ENCODE measurements at regions not wholly inside any gene's neighbourhood (a gene's known extent, or its start where the extent isn't known, plus 50 kb on each side); places are given as distances from the start of the nearest gene placed in this dataset.

- no peak for ATAC-seq
- no peak for DNase-seq (ENCODE audit: low spot score in 2 of 2)
- Mint-ChIP-seq H3K9me3 (no peaks in the 10 kb centered on the region), H3K27ac (no peak overlapping the region), H3K36me3 (no peaks in the 10 kb centered on the region)
Observed at GRCh38 chr10:28800144-28800543, 122.8 kb downstream of the BAMBI start.

GRCh38 chr10:28801247-28801646 lies 123.9 kb downstream of the BAMBI start:
- DNase-seq (ENCODE audit: low spot score in 2 of 2) (no peak), ATAC-seq (no peak)
- Mint-ChIP-seq H3K27ac (no peak overlapping the region), H3K9me3 (no peaks in the 10 kb centered on the region), H3K36me3 (no peaks in the 10 kb centered on the region)

- no peak overlapping the region for H3K27ac Mint-ChIP-seq
- ATAC-seq = no peak
- H3K9me3 Mint-ChIP-seq = no peaks in the 10 kb centered on the region
- H3K36me3 Mint-ChIP-seq = no peaks in the 10 kb centered on the region
- no peak for DNase-seq (ENCODE audit: low spot score in 2 of 2)
Observed at GRCh38 chr10:28801869-28802268, 124.5 kb downstream of the BAMBI start.

- no peak for DNase-seq (ENCODE audit: low spot score in 2 of 2)
- no peak overlapping the region for H3K27ac Mint-ChIP-seq
- no peak for ATAC-seq
- H3K36me3 Mint-ChIP-seq = no peaks in the 10 kb centered on the region
- no peaks in the 10 kb centered on the region for H3K9me3 Mint-ChIP-seq
Observed at GRCh38 chr10:28805390-28805789, 128.1 kb downstream of the BAMBI start.

- H3K27ac Mint-ChIP-seq = no peak overlapping the region
- DNase-seq (ENCODE audit: low spot score in 2 of 2) = no peak
- no peak for ATAC-seq
- H3K36me3 Mint-ChIP-seq = no peaks in the 10 kb centered on the region
- H3K9me3 Mint-ChIP-seq = no peaks in the 10 kb centered on the region
Observed at GRCh38 chr10:28806488-28806941, 129.2 kb downstream of the BAMBI start.

- DNase-seq (ENCODE audit: low spot score in 2 of 2) (no peak), ATAC-seq (no peak)
- no peak overlapping the region for H3K27ac Mint-ChIP-seq
- no peaks in the 10 kb centered on the region for H3K36me3 Mint-ChIP-seq
- no peaks in the 10 kb centered on the region for H3K9me3 Mint-ChIP-seq
Observed at GRCh38 chr10:28806951-28807759, 129.8 kb downstream of the BAMBI start.

- ATAC-seq (no peak), DNase-seq (ENCODE audit: low spot score in 2 of 2) (no peak)
- no peaks in the 10 kb centered on the region for H3K9me3 Mint-ChIP-seq
- no peaks in the 10 kb centered on the region for H3K36me3 Mint-ChIP-seq
- no peak overlapping the region for H3K27ac Mint-ChIP-seq
Observed at GRCh38 chr10:28807760-28808613, 130.7 kb downstream of the BAMBI start.

- H3K36me3 Mint-ChIP-seq = no peaks in the 10 kb centered on the region
- no peak for ATAC-seq
- no peak overlapping the region for H3K27ac Mint-ChIP-seq
- no peak for DNase-seq (ENCODE audit: low spot score in 2 of 2)
- no peaks in the 10 kb centered on the region for H3K9me3 Mint-ChIP-seq
Observed at GRCh38 chr10:28808693-28809092, 131.4 kb downstream of the BAMBI start.

GRCh38 chr10:28810057-28810870 lies 132.9 kb downstream of the BAMBI start:
- no peak overlapping the region for H3K27ac Mint-ChIP-seq
- no peaks in the 10 kb centered on the region for H3K9me3 Mint-ChIP-seq
- no peaks in the 10 kb centered on the region for H3K36me3 Mint-ChIP-seq
- ATAC-seq (no peak), DNase-seq (ENCODE audit: low spot score in 2 of 2) (no peak)

- Mint-ChIP-seq H3K36me3 (no peaks in the 10 kb centered on the region), H3K9me3 (no peaks in the 10 kb centered on the region), H3K27ac (no peak overlapping the region)
- no peak for DNase-seq (ENCODE audit: low spot score in 2 of 2)
- ATAC-seq = no peak
Observed at GRCh38 chr10:28811639-28812349, 134.5 kb downstream of the BAMBI start.

GRCh38 chr10:28812384-28813372 lies 135.4 kb downstream of the BAMBI start:
- H3K27ac Mint-ChIP-seq = peak overlapping the region in 1 of 2 donors; percentile 50
- no peaks in the 10 kb centered on the region for H3K9me3 Mint-ChIP-seq
- DNase-seq (ENCODE audit: low spot score in 2 of 2) = no peak
- ATAC-seq = no peak
- H3K36me3 Mint-ChIP-seq = no peaks in the 10 kb centered on the region

- Mint-ChIP-seq H3K27ac (no peak overlapping the region), H3K9me3 (no peaks in the 10 kb centered on the region)
- no peak for ATAC-seq
Observed at GRCh38 chr10:28815681-28816080, 138.4 kb downstream of the BAMBI start.

GRCh38 chr10:28822719-28823464 lies 145.6 kb downstream of the BAMBI start:
- DNase-seq (ENCODE audit: low spot score in 2 of 2) (no peak), ATAC-seq (no peak)
- no peaks in the 10 kb centered on the region for H3K36me3 Mint-ChIP-seq
- no peak overlapping the region for H3K27ac Mint-ChIP-seq
- H3K9me3 Mint-ChIP-seq = no peaks in the 10 kb centered on the region

More at GRCh38 chr10:28815681-28816080, 138.4 kb downstream of the BAMBI start:
- no peaks in the 10 kb centered on the region for H3K36me3 Mint-ChIP-seq
- no peak for DNase-seq (ENCODE audit: low spot score in 2 of 2)

GRCh38 chr10:28823501-28824075 lies 146.3 kb downstream of the BAMBI start:
- no peak for DNase-seq (ENCODE audit: low spot score in 2 of 2)
- H3K9me3 Mint-ChIP-seq = no peaks in the 10 kb centered on the region
- no peak for ATAC-seq
- no peak overlapping the region for H3K27ac Mint-ChIP-seq
- no peaks in the 10 kb centered on the region for H3K36me3 Mint-ChIP-seq

Measured in activated naive CD4-positive, alpha-beta T cell treated with anti-CD3 and anti-CD28 coated beads, Interleukin-2, amount 50 U/mL, for 72 hours (primary cell).